Stimulated activated CD8-positive, alpha-beta memory T cell treated with anti-CD3 and anti-CD28 coated beads, Interleukin-4, amount 100 ng/mL, for 24 hours (primary cell): ENCODE measurements at regions not wholly inside any gene's neighbourhood (a gene's known extent, or its start where the extent isn't known, plus 50 kb on each side); places are given as distances from the start of the nearest gene placed in this dataset.
A peak's percentile ranks its signal among the peaks of the same experiment; 100 is the strongest.
"Not testable (repeated sequence)": the region's sequence is repeated elsewhere in the genome, so short reads cannot be mapped to it uniquely, and the experiment has no call there.

Experiments
- DNase-seq: peaks from one replicate; pipeline ENCODE4 v3.0.0-alpha.2; 2020; ENCODE audit warnings: low read depth

GRCh38 chr4:9505341-9505740, 61.1 kb downstream of the DEFB131A start:
- not testable (repeated sequence) for DNase-seq

DNA sequence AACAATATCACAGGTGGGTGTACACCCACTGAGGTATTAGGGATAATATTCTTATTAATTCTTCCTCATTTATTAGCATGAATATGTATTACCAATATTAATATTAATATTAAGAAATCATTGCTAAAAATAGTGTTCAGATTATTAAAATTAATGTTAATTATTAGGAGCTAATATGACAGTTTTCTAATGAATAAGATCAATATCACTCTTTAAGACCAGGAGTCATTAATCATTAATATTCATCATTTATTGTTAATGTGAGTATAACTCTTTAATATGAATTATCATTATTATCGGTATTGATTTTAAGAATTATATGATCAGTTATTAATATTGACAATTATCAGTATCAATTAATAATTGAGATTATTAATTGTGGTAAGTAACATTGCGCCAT, 62.5 kb downstream of the DEFB131A start:
- not testable (repeated sequence) for DNase-seq

DNA sequence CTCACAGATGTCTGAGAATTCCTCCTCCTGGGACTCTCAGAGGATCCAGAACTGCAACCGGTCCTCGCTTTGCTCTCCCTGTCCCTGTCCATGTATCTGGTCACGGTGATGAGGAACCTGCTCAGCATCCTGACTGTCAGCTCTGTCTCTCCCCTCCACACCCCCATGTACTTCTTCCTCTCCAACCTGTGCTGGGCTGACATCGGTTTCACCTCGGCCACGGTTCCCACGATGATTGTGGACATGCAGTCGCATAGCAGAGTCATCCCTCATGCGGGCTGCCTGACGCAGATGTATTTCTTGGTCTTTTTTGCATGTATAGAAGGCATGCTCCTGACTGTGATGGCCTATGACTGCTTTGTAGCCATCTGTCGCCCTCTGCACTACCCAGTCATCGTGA, 68.7 kb downstream of the DEFB131A start:
- not testable (repeated sequence) for DNase-seq

GRCh38 chr4:9519631-9520030, 75.4 kb downstream of the DEFB131A start:
- DNase-seq, result not testable (repeated sequence)

DNA sequence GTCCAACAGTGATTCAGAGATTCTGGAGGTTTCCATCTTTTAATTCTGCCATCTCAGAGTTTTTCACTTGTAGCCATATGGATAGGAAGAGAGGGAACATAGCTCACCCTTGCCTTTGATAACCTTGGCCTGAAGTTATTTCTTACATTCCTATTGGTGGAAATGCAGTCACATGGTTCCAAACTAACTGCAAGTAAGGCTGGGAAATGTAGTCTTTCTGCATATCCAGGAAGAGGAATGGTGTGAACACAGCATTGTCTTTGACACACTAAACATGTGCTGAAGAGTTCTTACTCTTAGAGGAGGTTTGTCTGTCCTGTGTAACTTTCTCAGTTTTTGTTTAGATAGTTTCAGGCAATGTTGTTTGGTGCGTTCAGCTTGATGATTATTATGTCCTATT, 78.7 kb downstream of the DEFB131A start:
- DNase-seq, result not testable (repeated sequence)

DNA sequence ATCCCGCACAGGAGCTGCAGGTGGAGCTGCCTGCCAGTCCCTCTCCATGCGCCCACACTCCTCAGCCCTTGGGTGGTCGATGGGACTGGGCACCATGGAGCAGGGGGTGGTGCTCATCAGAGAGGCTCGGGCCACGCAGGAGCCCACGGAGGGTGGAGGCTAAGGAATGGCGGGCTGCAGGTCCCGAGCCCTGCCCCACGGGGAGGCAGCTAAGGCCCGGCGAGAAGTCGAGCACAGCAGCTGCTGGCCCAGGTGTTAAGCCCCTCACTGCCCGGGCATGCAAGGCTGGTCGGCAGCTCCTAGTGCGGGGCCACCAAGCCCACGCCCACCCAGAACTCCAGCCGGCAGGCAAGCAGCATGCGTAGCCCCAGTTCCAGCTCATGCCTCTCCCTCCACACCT, 80.2 kb downstream of the DEFB131A start:
- DNase-seq, result not testable (repeated sequence)

GRCh38 chr4:9532134-9532862, 88.1 kb downstream of the DEFB131A start:
- peak; percentile 63 for DNase-seq

DNA sequence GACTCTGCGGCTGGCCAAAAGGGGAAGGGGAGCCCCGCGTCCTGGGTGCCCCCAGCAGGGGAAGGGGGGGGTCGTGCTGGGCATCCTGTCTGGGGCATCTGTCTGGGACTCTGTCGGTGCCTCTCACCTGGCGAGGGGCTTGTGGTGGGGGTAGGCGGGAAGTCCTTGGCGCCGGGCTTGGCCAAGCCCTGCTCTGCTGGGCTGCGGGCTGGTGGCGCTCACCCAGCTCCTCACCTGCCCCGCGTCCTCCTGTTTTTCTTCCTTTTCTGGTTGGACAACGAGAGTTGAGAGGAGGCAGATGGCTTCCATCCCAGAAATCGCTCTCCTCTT, 88.6 kb downstream of the DEFB131A start:
- DNase-seq, result not testable (repeated sequence)

DNA sequence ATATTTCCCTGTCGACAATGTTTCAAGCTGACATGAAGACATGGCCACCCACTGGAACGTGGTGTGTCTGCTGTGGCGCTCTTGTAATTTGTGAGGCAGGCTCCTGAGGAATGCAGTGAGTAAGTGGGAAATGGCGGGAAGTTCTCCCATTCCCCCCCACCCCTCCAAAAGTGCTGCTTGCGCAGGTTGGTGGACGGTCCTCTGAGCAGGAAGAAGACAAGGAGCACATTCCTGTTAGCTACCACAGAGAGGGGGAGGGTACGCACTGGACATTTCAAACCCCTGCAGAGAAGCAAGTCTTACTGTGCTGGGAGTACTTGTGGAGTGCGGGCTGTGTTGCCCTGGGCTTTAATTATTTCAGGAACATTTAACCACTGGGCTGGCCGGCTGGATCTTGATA, 92.9 kb downstream of the DEFB131A start:
- not testable (repeated sequence) for DNase-seq

GRCh38 chr4:9539939-9540520, 95.8 kb downstream of the DEFB131A start:
- DNase-seq, result not testable (repeated sequence)

GRCh38 chr4:9541388-9541915, 97.2 kb downstream of the DEFB131A start:
- DNase-seq, result not testable (repeated sequence)

DNA sequence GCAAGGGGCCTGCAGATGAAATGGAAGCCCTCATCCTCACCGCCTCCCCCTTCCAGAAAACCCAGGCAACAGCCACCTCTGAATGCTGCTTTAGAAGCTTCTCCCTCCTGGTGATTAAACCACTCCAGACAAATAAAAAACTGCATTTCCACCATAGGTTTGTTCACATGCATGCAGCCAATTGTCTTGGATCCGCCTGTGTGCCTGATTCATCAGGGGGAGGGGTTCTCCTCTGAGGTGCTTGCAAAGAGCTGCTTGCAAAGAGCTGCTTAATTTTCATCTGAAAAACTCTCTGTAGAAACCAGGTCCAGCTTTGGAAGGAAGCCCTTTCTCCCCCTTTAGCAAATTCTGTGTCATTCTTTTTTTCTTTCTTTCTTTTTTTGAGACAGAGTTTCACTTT, 100.6 kb downstream of the DEFB131A start:
- DNase-seq, result not testable (repeated sequence)

DNA sequence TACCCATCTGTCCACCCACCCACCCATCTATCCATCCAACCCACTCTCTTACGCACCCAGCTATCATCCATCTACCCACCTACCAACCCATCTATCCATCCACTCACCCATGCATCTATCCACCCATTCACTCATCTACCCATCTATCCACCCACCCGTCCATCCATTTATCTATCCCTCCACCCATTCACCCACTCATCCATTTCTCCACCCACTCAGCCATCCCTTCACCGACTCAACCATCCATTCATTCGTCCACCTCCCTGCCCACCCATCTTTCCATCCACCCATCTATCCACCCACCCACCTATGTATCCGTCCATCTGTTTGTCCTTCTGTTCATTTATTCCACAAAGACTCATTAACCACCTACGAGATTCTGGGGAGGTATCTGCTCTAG, 103.3 kb downstream of the DEFB131A start:
- DNase-seq, result not testable (repeated sequence)

DNA sequence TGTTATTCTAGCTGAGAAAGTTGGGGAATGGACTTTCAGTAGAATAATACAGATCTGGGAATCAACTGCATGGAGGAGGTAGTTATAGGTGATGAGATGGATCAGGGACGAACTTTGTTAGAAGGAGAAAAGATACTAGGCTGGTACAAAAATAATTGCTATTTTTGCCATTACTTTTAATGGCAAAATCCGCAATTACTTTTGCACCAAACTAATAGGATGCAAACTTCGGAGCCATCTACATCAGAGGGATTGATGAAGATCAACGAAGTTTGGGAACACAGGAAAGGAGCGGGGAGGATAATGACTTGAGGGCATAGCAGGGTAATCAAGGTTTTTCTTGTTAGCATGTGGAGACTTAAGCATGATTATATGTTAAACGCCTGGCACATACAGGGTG, 111.9 kb downstream of the DEFB131A start:
- DNase-seq, result not testable (repeated sequence)

DNA sequence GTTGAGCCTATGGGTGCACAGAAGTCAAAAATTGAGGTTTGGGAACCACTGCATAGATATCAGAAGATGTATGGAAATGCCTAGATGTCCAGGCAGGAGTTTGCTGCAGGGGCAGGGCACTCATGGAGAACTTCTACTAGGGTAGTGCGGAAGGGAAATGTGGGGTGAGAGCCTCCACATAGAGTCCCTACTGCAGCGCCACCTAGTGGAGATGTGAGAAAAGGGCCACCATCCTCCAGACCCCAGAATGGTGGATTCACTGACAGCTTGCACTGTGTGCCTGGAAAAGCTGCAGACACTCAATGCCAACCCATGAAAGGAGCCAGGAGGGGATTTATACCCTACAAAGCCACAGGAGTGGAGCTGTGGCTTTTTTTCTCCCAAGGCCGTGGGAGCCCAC, 133.7 kb downstream of the DEFB131A start:
- DNase-seq, result not testable (repeated sequence)

- not testable (repeated sequence) for DNase-seq
These were observed 138.7 kb downstream of the DEFB131A start for GRCh38 chr4:9582880-9583279.

GRCh38 chr4:9592010-9592409, 147.8 kb downstream of the DEFB131A start:
- no peak for DNase-seq

GRCh38 chr4:9594948-9595347, 150.7 kb downstream of the DEFB131A start:
- no peak for DNase-seq

DNA sequence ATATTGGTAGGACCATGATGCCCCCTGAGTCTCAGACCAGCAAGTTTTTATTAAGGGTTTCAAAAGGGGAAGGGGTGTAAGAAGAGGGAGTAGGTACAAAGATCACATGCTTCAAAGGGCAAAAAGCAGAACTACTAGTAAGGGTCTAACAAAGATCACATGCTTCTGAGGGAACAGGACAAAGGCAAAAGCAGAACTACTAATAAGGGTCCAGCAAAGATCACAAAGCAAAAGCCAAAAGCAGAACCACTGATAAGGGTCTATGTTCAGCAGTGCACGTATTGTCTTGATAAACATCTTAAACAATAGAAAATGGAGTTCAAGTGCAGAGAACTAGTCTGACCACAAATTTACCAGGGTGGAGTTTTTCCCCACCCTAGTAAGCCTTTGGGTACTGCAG, 151.3 kb downstream of the DEFB131A start:
- DNase-seq, result not testable (repeated sequence)

- no peak for DNase-seq
These were observed 155.1 kb downstream of the DEFB131A start for GRCh38 chr4:9599266-9599665.

DNA sequence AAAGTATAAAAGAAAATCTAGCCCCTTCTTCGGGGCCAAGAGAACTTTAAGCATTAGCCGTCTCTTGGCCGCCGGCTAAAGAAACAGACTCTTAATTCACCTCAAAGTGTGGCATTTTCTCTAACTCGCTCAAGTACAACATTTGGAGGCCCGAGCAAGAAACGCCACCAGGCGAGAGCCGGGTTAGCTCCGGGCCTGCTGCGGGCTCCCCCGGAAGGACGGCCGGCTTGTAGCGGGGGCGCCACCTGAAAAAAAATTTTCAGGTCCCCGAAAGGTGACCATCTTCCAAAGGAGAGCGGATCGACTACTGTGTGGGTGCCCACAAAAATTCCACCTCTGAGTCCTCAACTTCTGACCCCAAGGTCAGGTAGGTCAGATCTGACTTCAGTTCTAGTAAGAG, 156.0 kb downstream of the DEFB131A start:
- no peak for DNase-seq

- no peak for DNase-seq
These were observed 158.2 kb downstream of the DEFB131A start for GRCh38 chr4:9602389-9602914.
